ENCODE measurements at regions not wholly inside any gene's neighbourhood (a gene's known extent, or its start where the extent isn't known, plus 50 kb on each side); places are given as distances from the start of the nearest gene placed in this dataset.
A peak's percentile ranks its signal among the peaks of the same experiment; 100 is the strongest.

DNA sequence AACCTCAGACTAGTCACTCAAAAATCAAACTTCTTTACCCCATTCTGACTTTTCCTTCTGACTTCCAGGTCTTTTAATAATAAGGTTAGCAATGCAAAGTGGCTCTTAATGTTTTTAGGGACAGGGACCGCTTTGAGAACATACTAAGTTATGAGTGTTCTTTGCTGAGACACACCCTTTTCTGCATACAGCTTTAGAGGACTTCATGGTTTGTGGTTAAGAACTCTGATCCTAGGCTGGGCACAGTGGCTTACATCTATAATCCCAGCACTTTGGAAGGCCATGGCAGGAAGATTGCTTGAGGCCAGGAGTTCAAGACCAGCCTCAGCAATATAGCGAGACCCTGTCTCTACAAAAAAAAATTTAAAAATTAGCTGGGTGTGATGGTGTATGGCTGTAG, 85.8 kb upstream of the CACNA2D3 start:
- Histone ChIP-seq H4K8ac (ENCODE audit: low read depth, low read length) (no peak overlapping the region), H3K79me2 (ENCODE audit: control insufficient read depth, insufficient read depth, low read length) (no peaks in the 10 kb centered on the region), H3K4me2 (ENCODE audit: low read length) (no peak overlapping the region), H3K79me1 (ENCODE audit: low read length) (no peaks in the 10 kb centered on the region), H4K5ac (ENCODE audit: low read length) (no peak overlapping the region), H2BK120ac (ENCODE audit: low read depth, low read length) (no peak overlapping the region), H3K4me3 (ENCODE audit: low read length) (no peak overlapping the region), H3K4ac (ENCODE audit: low read depth, low read length) (no peak overlapping the region), H3K36me3 (ENCODE audit: control insufficient read depth, insufficient read depth, low read length) (no peaks in the 10 kb centered on the region), H3K23ac (ENCODE audit: low read length) (no peak overlapping the region), H2AK5ac (ENCODE audit: low read length) (no peak overlapping the region), H3K27ac (ENCODE audit: low read depth, low read length) (no peak overlapping the region), H2BK5ac (ENCODE audit: low read length) (no peak overlapping the region), H2BK15ac (replicated peaks; ENCODE audit: low read depth) (no peak overlapping the region), H3K4me1 (ENCODE audit: control insufficient read depth, low read depth, low read length) (no peaks in the 10 kb centered on the region), H3K56ac (ENCODE audit: low read length) (no peak overlapping the region), H3K27me3 (ENCODE audit: insufficient read depth, low read length, poor library complexity) (no peaks in the 10 kb centered on the region), H3K9ac (ENCODE audit: low read length) (no peak overlapping the region), H3K18ac (ENCODE audit: low read length) (no peak overlapping the region)
- no CpG with 5 or more reads among the region's 2 CpGs for WGBS (ENCODE audit: extremely low coverage, insufficient coverage, low lambda C conversion rate)
- DNase-seq: no peak

- no peaks in the 10 kb centered on the region for H3K36me3 ChIP-seq (ENCODE audit: control insufficient read depth, insufficient read depth, low read length)
- no peak overlapping the region for H3K4ac ChIP-seq (ENCODE audit: low read depth, low read length)
- no peak overlapping the region for H3K4me2 ChIP-seq (ENCODE audit: low read length)
- no peak overlapping the region for H2BK120ac ChIP-seq (ENCODE audit: low read depth, low read length)
- no peak overlapping the region for H3K4me3 ChIP-seq (ENCODE audit: low read length)
- no peaks in the 10 kb centered on the region for H3K79me1 ChIP-seq (ENCODE audit: low read length)
- H3K4me1 ChIP-seq (ENCODE audit: control insufficient read depth, low read depth, low read length): no peaks in the 10 kb centered on the region
- WGBS (ENCODE audit: extremely low coverage, insufficient coverage, low lambda C conversion rate): no CpG with 5 or more reads among the region's 4 CpGs
- H3K9ac ChIP-seq (ENCODE audit: low read length): no peak overlapping the region
- no peak overlapping the region for H4K5ac ChIP-seq (ENCODE audit: low read length)
- no peak overlapping the region for H2AK5ac ChIP-seq (ENCODE audit: low read length)
- DNase-seq: peak; percentile 25
- no peak overlapping the region for H3K56ac ChIP-seq (ENCODE audit: low read length)
- H4K8ac ChIP-seq (ENCODE audit: low read depth, low read length): no peak overlapping the region
- H3K18ac ChIP-seq (ENCODE audit: low read length): no peak overlapping the region
- no peaks in the 10 kb centered on the region for H3K27me3 ChIP-seq (ENCODE audit: insufficient read depth, low read length, poor library complexity)
- H2BK15ac ChIP-seq (replicated peaks; ENCODE audit: low read depth): no peak overlapping the region
- no peak overlapping the region for H3K23ac ChIP-seq (ENCODE audit: low read length)
- no peak overlapping the region for H3K27ac ChIP-seq (ENCODE audit: low read depth, low read length)
- H2BK5ac ChIP-seq (ENCODE audit: low read length): no peak overlapping the region
- H3K79me2 ChIP-seq (ENCODE audit: control insufficient read depth, insufficient read depth, low read length): no peaks in the 10 kb centered on the region
These were observed 87.4 kb upstream of the CACNA2D3 start for GRCh38 chr3:54034971-54035370.

DNA sequence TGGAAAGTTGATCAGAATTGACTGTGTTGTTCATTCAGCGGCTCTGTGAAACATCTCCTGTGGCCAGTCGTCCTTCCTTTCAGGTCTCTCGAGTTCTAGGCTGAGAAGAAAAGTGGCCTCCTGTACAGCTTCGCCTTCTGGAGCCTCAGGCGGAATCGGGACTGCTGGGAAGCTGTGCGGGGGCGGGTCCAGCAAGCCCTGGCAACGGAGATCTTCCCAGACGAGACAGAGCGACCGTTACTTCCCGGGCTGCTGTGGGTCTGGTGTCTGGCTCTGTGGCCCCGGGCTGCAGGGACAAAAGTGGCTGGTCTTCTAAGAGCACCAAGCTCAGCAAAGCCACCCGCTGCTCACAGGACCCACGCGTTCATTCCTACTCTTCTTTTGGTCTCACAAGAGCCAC, 88.6 kb upstream of the CACNA2D3 start:
- Histone ChIP-seq H2BK5ac (ENCODE audit: low read length) (no peak overlapping the region), H3K36me3 (ENCODE audit: control insufficient read depth, insufficient read depth, low read length) (no peaks in the 10 kb centered on the region), H3K79me2 (ENCODE audit: control insufficient read depth, insufficient read depth, low read length) (no peaks in the 10 kb centered on the region), H3K4ac (ENCODE audit: low read depth, low read length) (no peak overlapping the region), H2BK15ac (replicated peaks; ENCODE audit: low read depth) (no peak overlapping the region), H3K27me3 (ENCODE audit: insufficient read depth, low read length, poor library complexity) (no peaks in the 10 kb centered on the region), H3K23ac (ENCODE audit: low read length) (no peak overlapping the region), H3K9ac (ENCODE audit: low read length) (no peak overlapping the region), H2BK120ac (ENCODE audit: low read depth, low read length) (no peak overlapping the region), H3K4me1 (ENCODE audit: control insufficient read depth, low read depth, low read length) (no peaks in the 10 kb centered on the region), H2AK5ac (ENCODE audit: low read length) (no peak overlapping the region), H3K4me2 (ENCODE audit: low read length) (no peak overlapping the region), H3K79me1 (ENCODE audit: low read length) (no peaks in the 10 kb centered on the region), H3K4me3 (ENCODE audit: low read length) (no peak overlapping the region), H3K56ac (ENCODE audit: low read length) (no peak overlapping the region), H3K27ac (ENCODE audit: low read depth, low read length) (no peak overlapping the region), H4K5ac (ENCODE audit: low read length) (no peak overlapping the region), H4K8ac (ENCODE audit: low read depth, low read length) (no peak overlapping the region), H3K18ac (ENCODE audit: low read length) (no peak overlapping the region)
- no peak for DNase-seq
- WGBS (ENCODE audit: extremely low coverage, insufficient coverage, low lambda C conversion rate): no CpG with 5 or more reads among the region's 17 CpGs

DNA sequence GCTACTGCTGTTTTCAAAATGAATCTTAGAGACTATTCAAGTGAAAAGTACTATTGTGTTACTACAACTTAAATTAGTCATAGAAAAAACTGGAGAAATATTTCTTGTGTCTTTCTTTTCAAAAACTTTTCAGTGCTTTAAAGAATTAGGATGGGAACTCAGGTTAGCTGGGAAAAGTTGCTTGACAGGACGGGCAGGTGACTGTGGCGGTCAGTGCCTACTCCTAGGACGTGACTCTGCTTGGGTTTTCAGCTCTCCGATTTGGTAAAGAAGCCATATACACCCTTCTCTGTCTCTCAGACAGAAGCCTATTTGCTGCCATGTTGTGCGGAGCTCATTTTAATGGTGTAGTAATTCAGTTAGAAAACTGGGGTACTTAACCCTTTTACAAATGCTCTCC, 89.8 kb upstream of the CACNA2D3 start:
- Histone ChIP-seq H3K9ac (ENCODE audit: low read length) (no peak overlapping the region), H2BK5ac (ENCODE audit: low read length) (no peak overlapping the region), H3K4ac (ENCODE audit: low read depth, low read length) (no peak overlapping the region), H2BK15ac (replicated peaks; ENCODE audit: low read depth) (no peak overlapping the region), H3K79me2 (ENCODE audit: control insufficient read depth, insufficient read depth, low read length) (no peaks in the 10 kb centered on the region), H3K79me1 (ENCODE audit: low read length) (no peaks in the 10 kb centered on the region), H3K27me3 (ENCODE audit: insufficient read depth, low read length, poor library complexity) (no peaks in the 10 kb centered on the region), H3K4me2 (ENCODE audit: low read length) (no peak overlapping the region), H3K23ac (ENCODE audit: low read length) (no peak overlapping the region), H3K56ac (ENCODE audit: low read length) (no peak overlapping the region), H2AK5ac (ENCODE audit: low read length) (no peak overlapping the region), H3K27ac (ENCODE audit: low read depth, low read length) (no peak overlapping the region), H3K4me1 (ENCODE audit: control insufficient read depth, low read depth, low read length) (no peaks in the 10 kb centered on the region), H4K5ac (ENCODE audit: low read length) (no peak overlapping the region), H4K8ac (ENCODE audit: low read depth, low read length) (no peak overlapping the region), H3K4me3 (ENCODE audit: low read length) (no peak overlapping the region), H2BK120ac (ENCODE audit: low read depth, low read length) (no peak overlapping the region), H3K18ac (ENCODE audit: low read length) (no peak overlapping the region), H3K36me3 (ENCODE audit: control insufficient read depth, insufficient read depth, low read length) (no peaks in the 10 kb centered on the region)
- WGBS (ENCODE audit: extremely low coverage, insufficient coverage, low lambda C conversion rate): no CpG with 5 or more reads among the region's 5 CpGs
- no peak for DNase-seq

- H3K4me2 ChIP-seq (ENCODE audit: low read length): no peak overlapping the region
- no peak overlapping the region for H3K9ac ChIP-seq (ENCODE audit: low read length)
- no peak overlapping the region for H2BK120ac ChIP-seq (ENCODE audit: low read depth, low read length)
- no peak overlapping the region for H2BK15ac ChIP-seq (replicated peaks; ENCODE audit: low read depth)
- H3K79me2 ChIP-seq (ENCODE audit: control insufficient read depth, insufficient read depth, low read length): no peaks in the 10 kb centered on the region
- no peak overlapping the region for H3K18ac ChIP-seq (ENCODE audit: low read length)
- H3K56ac ChIP-seq (ENCODE audit: low read length): no peak overlapping the region
- H3K23ac ChIP-seq (ENCODE audit: low read length): no peak overlapping the region
- no peak overlapping the region for H3K4ac ChIP-seq (ENCODE audit: low read depth, low read length)
- no peaks in the 10 kb centered on the region for H3K27me3 ChIP-seq (ENCODE audit: insufficient read depth, low read length, poor library complexity)
- no peak overlapping the region for H3K4me3 ChIP-seq (ENCODE audit: low read length)
- no peak overlapping the region for H2AK5ac ChIP-seq (ENCODE audit: low read length)
- no peaks in the 10 kb centered on the region for H3K79me1 ChIP-seq (ENCODE audit: low read length)
- DNase-seq: no peak
- no CpG with 5 or more reads among the region's 5 CpGs for WGBS (ENCODE audit: extremely low coverage, insufficient coverage, low lambda C conversion rate)
- no peak overlapping the region for H4K5ac ChIP-seq (ENCODE audit: low read length)
- H3K36me3 ChIP-seq (ENCODE audit: control insufficient read depth, insufficient read depth, low read length): no peaks in the 10 kb centered on the region
- H2BK5ac ChIP-seq (ENCODE audit: low read length): no peak overlapping the region
- no peak overlapping the region for H4K8ac ChIP-seq (ENCODE audit: low read depth, low read length)
- no peak overlapping the region for H3K27ac ChIP-seq (ENCODE audit: low read depth, low read length)
- H3K4me1 ChIP-seq (ENCODE audit: control insufficient read depth, low read depth, low read length): no peaks in the 10 kb centered on the region
These were observed 94.0 kb upstream of the CACNA2D3 start for GRCh38 chr3:54028372-54028771.

DNA sequence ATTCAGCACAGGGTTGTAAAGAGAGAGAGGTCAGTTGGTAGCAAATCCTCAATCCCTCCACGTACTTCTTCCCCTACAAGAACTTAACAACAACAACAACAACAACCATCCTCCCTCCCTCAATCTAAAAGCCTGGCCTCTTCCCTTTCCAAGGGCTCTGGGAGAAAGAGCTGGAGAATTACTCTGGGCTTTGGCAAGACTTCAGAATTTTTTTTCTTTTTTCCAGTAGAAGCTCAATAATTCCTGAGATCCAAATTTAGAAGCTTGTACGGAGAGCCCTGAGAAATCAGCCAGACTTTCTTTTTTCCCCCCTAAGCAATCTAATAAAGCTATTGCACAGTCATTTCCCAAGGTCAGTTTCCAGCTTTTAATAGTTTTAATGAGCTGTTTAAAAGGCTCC, 95.8 kb upstream of the CACNA2D3 start:
- Histone ChIP-seq H3K4ac (ENCODE audit: low read depth, low read length) (no peak overlapping the region), H3K56ac (ENCODE audit: low read length) (no peak overlapping the region), H3K9ac (ENCODE audit: low read length) (no peak overlapping the region), H4K8ac (ENCODE audit: low read depth, low read length) (no peak overlapping the region), H2AK5ac (ENCODE audit: low read length) (no peak overlapping the region), H3K79me2 (ENCODE audit: control insufficient read depth, insufficient read depth, low read length) (no peaks in the 10 kb centered on the region), H3K4me3 (ENCODE audit: low read length) (no peak overlapping the region), H3K23ac (ENCODE audit: low read length) (no peak overlapping the region), H2BK120ac (ENCODE audit: low read depth, low read length) (no peak overlapping the region), H3K27ac (ENCODE audit: low read depth, low read length) (no peak overlapping the region), H3K4me1 (ENCODE audit: control insufficient read depth, low read depth, low read length) (no peaks in the 10 kb centered on the region), H3K18ac (ENCODE audit: low read length) (no peak overlapping the region), H4K5ac (ENCODE audit: low read length) (no peak overlapping the region), H3K36me3 (ENCODE audit: control insufficient read depth, insufficient read depth, low read length) (no peaks in the 10 kb centered on the region), H2BK15ac (replicated peaks; ENCODE audit: low read depth) (no peak overlapping the region), H3K27me3 (ENCODE audit: insufficient read depth, low read length, poor library complexity) (no peaks in the 10 kb centered on the region), H3K79me1 (ENCODE audit: low read length) (no peaks in the 10 kb centered on the region), H3K4me2 (ENCODE audit: low read length) (no peak overlapping the region), H2BK5ac (ENCODE audit: low read length) (no peak overlapping the region)
- WGBS (ENCODE audit: extremely low coverage, insufficient coverage, low lambda C conversion rate): no CpG with 5 or more reads among the region's 2 CpGs
- DNase-seq: no peak

All from mesendoderm (in vitro differentiated cells).